Smooth muscle cell (in vitro differentiated cells): ENCODE measurements at regions not wholly inside any gene's neighbourhood (a gene's known extent, or its start where the extent isn't known, plus 50 kb on each side); places are given as distances from the start of the nearest gene placed in this dataset.

ENCODE experiments used
- DNase-seq: peaks from one replicate; lab custom pipeline; 2025; ENCODE audit not compliant: unreplicated experiment; lab: John Stamatoyannopoulos, UW
- H2AFZ ChIP-seq: fragments of 200-600 bp; sonication (generic); 2 replicates; pipeline ENCODE4 v1.6.0; 2016; ENCODE audit warnings: antibody characterized with exemption, low read depth, mild to moderate bottlenecking
- H3F3A ChIP-seq: fragments of 200-600 bp; sonication (generic); 2 replicates; pipeline ENCODE4 v1.6.0; 2017; ENCODE audit warnings: antibody characterized with exemption, low read depth
- H3K27ac ChIP-seq: fragments of 200-600 bp; sonication (generic); 2 replicates; pipeline ENCODE4 v1.5.1; 2016; ENCODE audit warnings: low read depth, mild to moderate bottlenecking
- H3K27me3 ChIP-seq: fragments of 200-600 bp; sonication (generic); 2 replicates; pipeline ENCODE4 v1.6.1; 2016; ENCODE audit warnings: low read depth, mild to moderate bottlenecking
- H3K36me3 ChIP-seq: fragments of 200-600 bp; sonication (generic); 2 replicates; pipeline ENCODE4 v1.5.1; 2016; ENCODE audit warnings: low read depth
- H3K4me1 ChIP-seq: fragments of 200-600 bp; sonication (generic); 2 replicates; pipeline ENCODE4 v1.5.1; 2016; ENCODE audit warnings: low read depth
- H3K4me2 ChIP-seq: fragments of 200-600 bp; sonication (generic); 2 replicates; pipeline ENCODE4 v1.6.0; 2016; ENCODE audit warnings: mild to moderate bottlenecking
- H3K4me3 ChIP-seq: fragments of 200-600 bp; sonication (generic); 2 replicates; pipeline ENCODE4 v1.5.1; 2016; ENCODE audit warnings: mild to moderate bottlenecking
- H3K79me2 ChIP-seq: fragments of 200-600 bp; sonication (generic); 2 replicates; pipeline ENCODE4 v1.6.0; 2016; ENCODE audit warnings: low read depth, mild to moderate bottlenecking
- H3K9ac ChIP-seq: fragments of 200-600 bp; sonication (generic); 2 replicates; pipeline ENCODE4 v1.6.0; 2016; ENCODE audit warnings: low read depth
- H3K9me3 ChIP-seq: fragments of 200-600 bp; sonication (generic); replicated peaks from 2 replicates; pipeline ENCODE4 v1.5.1; 2016; ENCODE audit warnings: low read depth
- H4K20me1 ChIP-seq: fragments of 200-600 bp; sonication (generic); 2 replicates; pipeline ENCODE4 v1.6.0; 2016; ENCODE audit warnings: low read depth
- CTCF ChIP-seq: fragments of 200-600 bp; sonication (generic); IDR thresholded peaks from 2 replicates; pipeline ENCODE4 v1.5.1; 2017; ENCODE audit warnings: borderline replicate concordance, mild to moderate bottlenecking, antibody characterized with exemption; ENCODE audit not compliant: insufficient read depth, poor library complexity, severe bottlenecking
- WGBS: methylation state at CpG from one replicate; pipeline ENCODE4 v1.1.7; 2016; ENCODE audit warnings: low lambda C conversion rate; 5-methylcytosine and 5-hydroxymethylcytosine counted together

GRCh38 chr20:24727795-24728194 is 221.3 kb upstream of the CST7 start:
- H3K27ac ChIP-seq = no peak overlapping the region
- no peaks in the 10 kb centered on the region for H3K36me3 ChIP-seq
- WGBS = 100% methylated on average over 1 of the region's 1 CpG
- no peak overlapping the region for H3K9ac ChIP-seq
- H3K4me3 ChIP-seq = no peak overlapping the region
- TF ChIP-seq CTCF = no peak
- H2AFZ ChIP-seq = no peak overlapping the region
- no peaks in the 10 kb centered on the region for H3K27me3 ChIP-seq
- no peaks in the 10 kb centered on the region for H3F3A ChIP-seq
- H3K4me1 ChIP-seq = no peaks in the 10 kb centered on the region
- H4K20me1 ChIP-seq = no peaks in the 10 kb centered on the region
- no peak overlapping the region for H3K4me2 ChIP-seq
- H3K9me3 ChIP-seq = no peaks in the 10 kb centered on the region
- no peak for DNase-seq
- H3K79me2 ChIP-seq = no peaks in the 10 kb centered on the region

- no peak overlapping the region for H2AFZ ChIP-seq
- H3K79me2 ChIP-seq = no peaks in the 10 kb centered on the region
- no peak for DNase-seq
- H3K27ac ChIP-seq = no peak overlapping the region
- H3K9ac ChIP-seq = no peak overlapping the region
- no peaks in the 10 kb centered on the region for H3K9me3 ChIP-seq
- H3K4me1 ChIP-seq = no peaks in the 10 kb centered on the region
- 95% methylated on average over 17 of the region's 17 CpGs for WGBS
- H3K36me3 ChIP-seq = no peaks in the 10 kb centered on the region
- H3K27me3 ChIP-seq = no peaks in the 10 kb centered on the region
- H3F3A ChIP-seq = peaks cover 6% of the 10 kb centered on the region
- H3K4me2 ChIP-seq = no peak overlapping the region
- H4K20me1 ChIP-seq = no peaks in the 10 kb centered on the region
- TF ChIP-seq CTCF = no peak
- H3K4me3 ChIP-seq = no peak overlapping the region
These were observed 219.0 kb upstream of the CST7 start for GRCh38 chr20:24729896-24730605.

- Histone ChIP-seq H3K79me2 (no peaks in the 10 kb centered on the region), H3K4me3 (no peak overlapping the region), H3K4me2 (no peak overlapping the region), H3K36me3 (no peaks in the 10 kb centered on the region), H3K27ac (no peak overlapping the region), H3K4me1 (no peaks in the 10 kb centered on the region), H3K9ac (no peak overlapping the region), H2AFZ (no peak overlapping the region), H3K27me3 (no peaks in the 10 kb centered on the region), H3F3A (peaks cover 6% of the 10 kb centered on the region), H4K20me1 (no peaks in the 10 kb centered on the region), H3K9me3 (no peaks in the 10 kb centered on the region)
- WGBS = 96% methylated on average over 10 of the region's 10 CpGs
- no peak for DNase-seq
- TF ChIP-seq CTCF = no peak
These were observed 218.3 kb upstream of the CST7 start for GRCh38 chr20:24730750-24731149.

GRCh38 chr20:24731312-24731711 is 217.8 kb upstream of the CST7 start:
- Histone ChIP-seq H3K9ac (no peak overlapping the region), H3K79me2 (no peaks in the 10 kb centered on the region), H3K4me1 (no peaks in the 10 kb centered on the region), H3K4me2 (no peak overlapping the region), H4K20me1 (no peaks in the 10 kb centered on the region), H3K27ac (no peak overlapping the region), H3K4me3 (no peak overlapping the region), H3K36me3 (no peaks in the 10 kb centered on the region), H3K27me3 (no peaks in the 10 kb centered on the region), H3F3A (peaks cover 8% of the 10 kb centered on the region), H3K9me3 (no peaks in the 10 kb centered on the region), H2AFZ (no peak overlapping the region)
- DNase-seq = no peak
- 93% methylated on average over 10 of the region's 10 CpGs for WGBS
- no peak for TF ChIP-seq CTCF
